ENCODE measurements at regions not wholly inside any gene's neighbourhood (a gene's known extent, or its start where the extent isn't known, plus 50 kb on each side); places are given as distances from the start of the nearest gene placed in this dataset.

DNA sequence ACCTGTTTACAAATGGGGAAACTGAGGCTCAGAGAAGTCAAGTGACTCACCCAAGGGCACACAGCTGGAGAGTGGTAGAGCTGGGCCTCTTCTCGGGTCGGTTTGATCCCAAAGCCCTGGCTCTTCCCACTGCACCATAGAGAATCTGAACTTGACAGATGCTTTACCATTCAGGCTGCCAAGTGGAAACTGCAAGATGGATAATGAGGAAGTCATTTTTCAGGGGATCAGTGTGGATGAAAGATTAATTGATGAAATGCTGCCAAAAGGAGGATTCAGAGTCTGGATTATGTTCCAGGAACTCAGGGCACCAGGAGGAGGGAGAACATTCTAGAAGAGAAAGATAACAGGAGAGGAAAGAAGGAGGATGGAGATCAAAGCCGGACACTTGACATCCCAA is 185.9 kb upstream of the ZBED5 start:
- H3K4me3 ChIP-seq (replicated peaks in 1 of 3; ENCODE audit: insufficient read depth in 1 of 3, low read depth in 1 of 3, low read length in 3 of 3) = no peak overlapping the region
- CTCF ChIA-PET = interaction anchor here (1.1 to 1.9 kb wide), 2 partner anchors 16 to 744 kb away, joined by 3 to 7 read pairs; no protein-coding TSS in a partner anchor
- FAIRE-seq (no peak), DNase-seq (ENCODE audit: low read depth, low spot score) (no peak)
- H3K4me2 ChIP-seq (ENCODE audit: insufficient read depth, low read length) = no peak overlapping the region
- TF ChIP-seq FOS (IDR thresholded peaks at IDR 0.05; ENCODE audit: borderline replicate concordance, insufficient read depth, low read length) (no peak), GATA2 (IDR thresholded peaks at IDR 0.05; ENCODE audit: insufficient read depth, insufficient read length, low read depth, low read length) (no peak), EZH2 (IDR thresholded peaks at IDR 0.05; ENCODE audit: borderline replicate concordance, low read depth, low read length, severe bottlenecking) (no peak), CTCF (IDR thresholded peaks at IDR 0.05; ENCODE audit: extremely low read depth in 1 of 2, insufficient read depth in 1 of 2, low read depth in 1 of 2, low read length in 2 of 2) (no peak), JUN (IDR thresholded peaks at IDR 0.05; ENCODE audit: borderline replicate concordance, insufficient read depth, insufficient read length, low read depth) (no peak), POLR2A (IDR thresholded peaks at IDR 0.05; ENCODE audit: low read depth, low read length) (no peak), MYC (IDR thresholded peaks at IDR 0.05; ENCODE audit: low read depth, low read length) (no peak), POLR2AphosphoS5 (IDR thresholded peaks at IDR 0.05; ENCODE audit: insufficient read depth, low read depth, low read length) (no peak)
- TF ChIP-seq, protein P1, sequence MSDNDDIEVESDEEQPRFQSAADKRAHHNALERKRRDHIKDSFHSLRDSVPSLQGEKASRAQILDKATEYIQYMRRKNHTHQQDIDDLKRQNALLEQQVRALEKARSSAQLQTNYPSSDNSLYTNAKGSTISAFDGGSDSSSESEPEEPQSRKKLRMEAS (IDR thresholded peaks at IDR 0.05; ENCODE audit: insufficient read depth, insufficient read length) = no peak
- H3K79me2 ChIP-seq (ENCODE audit: control insufficient read depth, insufficient read depth, low read length) = no peaks in the 10 kb centered on the region
- H2AFZ ChIP-seq (ENCODE audit: low read depth, low read length) = no peak overlapping the region
- no peaks in the 10 kb centered on the region for H3K9me1 ChIP-seq (replicated peaks; ENCODE audit: control insufficient read depth, extremely low read depth, insufficient read depth, low read length)
- intact Hi-C loops (cut with micrococcal nuclease) (no loop called here), dilution Hi-C loops (cut with MboI; ENCODE audit: extremely low pct_ligation_motif_present, low sequenced_read_pairs) (no loop called here)
- no peaks in the 10 kb centered on the region for H3K4me1 ChIP-seq (ENCODE audit: control insufficient read depth, extremely low read depth, insufficient read depth, low read length)
- no peaks in the 10 kb centered on the region for H4K20me1 ChIP-seq (replicated peaks; ENCODE audit: control insufficient read depth, extremely low read depth, insufficient read depth, low read length)
- POLR2A ChIA-PET = no interaction called here
- no peaks in the 10 kb centered on the region for H3K36me3 ChIP-seq (ENCODE audit: control insufficient read depth in 2 of 2, extremely low read depth in 1 of 2, insufficient read depth in 2 of 2, low read length in 2 of 2)
- BruUV-seq (replicated peaks) = no TSS peak
- peaks cover 0 to 9% of the 10 kb centered on the region in 2 experiments for H3K27me3 ChIP-seq (ENCODE audit: control insufficient read depth in 2 of 2, insufficient read depth in 2 of 2, low read length in 2 of 2)
- no peak overlapping the region for H3K9ac ChIP-seq (replicated peaks; ENCODE audit: extremely low read depth, insufficient read depth, low read length)
- H3K27ac ChIP-seq (ENCODE audit: insufficient read depth, low read depth, low read length) = no peak overlapping the region
- H3K9me3 ChIP-seq (replicated peaks; ENCODE audit: control insufficient read depth, insufficient read depth, low read length) = no peaks in the 10 kb centered on the region
